HG03520 (cell line): ENCODE measurements at regions not wholly inside any gene's neighbourhood (a gene's known extent, or its start where the extent isn't known, plus 50 kb on each side); places are given as distances from the start of the nearest gene placed in this dataset.

Experiments used
- ATAC-seq: cut with Tn5 transposase; IDR thresholded peaks from one replicate; pipeline ENCODE4 v1.9.1; 2021; ENCODE audit warnings: mild to moderate bottlenecking, moderate library complexity; ENCODE audit not compliant: unreplicated experiment

GRCh38 chr4:181437895-181438294, 805.3 kb upstream of the TENM3 start:
- no peak for ATAC-seq

- no peak for ATAC-seq
Measured at GRCh38 chr4:181438641-181439040, 804.6 kb upstream of the TENM3 start.

- no peak for ATAC-seq
Measured at GRCh38 chr4:181443021-181443420, 800.2 kb upstream of the TENM3 start.

- ATAC-seq = no peak
Measured at GRCh38 chr4:181465826-181466225, 777.4 kb upstream of the TENM3 start.

- no peak for ATAC-seq
Measured at GRCh38 chr4:181468451-181468850, 774.8 kb upstream of the TENM3 start.

GRCh38 chr4:181470306-181470705, 772.9 kb upstream of the TENM3 start:
- no peak for ATAC-seq

- ATAC-seq = no peak
Measured at GRCh38 chr4:181475359-181475758, 767.8 kb upstream of the TENM3 start.

- ATAC-seq = no peak
Measured at GRCh38 chr4:181475781-181476507, 767.3 kb upstream of the TENM3 start.

GRCh38 chr4:181476508-181476890, 766.7 kb upstream of the TENM3 start:
- ATAC-seq = no peak

GRCh38 chr4:181477591-181477990, 765.6 kb upstream of the TENM3 start:
- no peak for ATAC-seq

GRCh38 chr4:181478656-181479055, 764.5 kb upstream of the TENM3 start:
- ATAC-seq = no peak

GRCh38 chr4:181479141-181479540, 764.1 kb upstream of the TENM3 start:
- no peak for ATAC-seq

- ATAC-seq = no peak
Measured at GRCh38 chr4:181484396-181484795, 758.8 kb upstream of the TENM3 start.

GRCh38 chr4:181488926-181489325, 754.3 kb upstream of the TENM3 start:
- no peak for ATAC-seq

- no peak for ATAC-seq
Measured at GRCh38 chr4:181498148-181498547, 745.1 kb upstream of the TENM3 start.

- ATAC-seq = no peak
Measured at GRCh38 chr4:181502611-181503010, 740.6 kb upstream of the TENM3 start.

- no peak for ATAC-seq
Measured at GRCh38 chr4:181503687-181504390, 739.4 kb upstream of the TENM3 start.

- no peak for ATAC-seq
Measured at GRCh38 chr4:181504924-181505323, 738.3 kb upstream of the TENM3 start.

- no peak for ATAC-seq
Measured at GRCh38 chr4:181507180-181507835, 735.9 kb upstream of the TENM3 start.

GRCh38 chr4:181507938-181508337, 735.3 kb upstream of the TENM3 start:
- no peak for ATAC-seq

GRCh38 chr4:181508601-181509000, 734.6 kb upstream of the TENM3 start:
- ATAC-seq = no peak

- no peak for ATAC-seq
Measured at GRCh38 chr4:181509073-181509472, 734.1 kb upstream of the TENM3 start.
